ENCODE measurements at regions not wholly inside any gene's neighbourhood (a gene's known extent, or its start where the extent isn't known, plus 50 kb on each side); places are given as distances from the start of the nearest gene placed in this dataset.

- Histone ChIP-seq H3K27me3 (no peaks in the 10 kb centered on the region), H3K36me3 (no peaks in the 10 kb centered on the region), H3K4me1 (ENCODE audit: low read depth) (no peaks in the 10 kb centered on the region), H3K4me3 (no peak overlapping the region), H3K27ac (no peak overlapping the region), H3K9me3 (ENCODE audit: low read depth) (no peaks in the 10 kb centered on the region)
- peak in 1 of 2 donors; percentile 86 for DNase-seq (ENCODE audit: low read depth in 1 of 2, low spot score in 1 of 2)
- TF ChIP-seq CTCF (IDR thresholded peaks at IDR 0.05; ENCODE audit: low read depth, low read length), result peak; percentile 42
These were observed 108.7 kb upstream of the ITGB1 start for GRCh38 chr10:33066558-33067236.

- Histone ChIP-seq H3K27ac (no peak overlapping the region), H3K27me3 (no peaks in the 10 kb centered on the region), H3K36me3 (no peaks in the 10 kb centered on the region), H3K9me3 (ENCODE audit: low read depth) (no peaks in the 10 kb centered on the region), H3K4me1 (ENCODE audit: low read depth) (no peaks in the 10 kb centered on the region), H3K4me3 (no peak overlapping the region)
- no peak for DNase-seq (ENCODE audit: low read depth in 1 of 2, low spot score in 1 of 2)
- no peak for TF ChIP-seq CTCF (IDR thresholded peaks at IDR 0.05; ENCODE audit: low read depth, low read length)
These were observed 107.1 kb upstream of the ITGB1 start for GRCh38 chr10:33065111-33065510.

- Histone ChIP-seq H3K36me3 (no peaks in the 10 kb centered on the region), H3K4me3 (no peak overlapping the region), H3K27me3 (no peaks in the 10 kb centered on the region), H3K27ac (no peak overlapping the region), H3K4me1 (ENCODE audit: low read depth) (no peaks in the 10 kb centered on the region), H3K9me3 (ENCODE audit: low read depth) (no peaks in the 10 kb centered on the region)
- TF ChIP-seq CTCF (IDR thresholded peaks at IDR 0.05; ENCODE audit: low read depth, low read length), result no peak
- DNase-seq (ENCODE audit: low read depth in 1 of 2, low spot score in 1 of 2), result peak in 1 of 2 donors; percentile 84
These were observed 106.7 kb upstream of the ITGB1 start for GRCh38 chr10:33064706-33065105.

GRCh38 chr10:33057620-33058019 lies 99.6 kb upstream of the ITGB1 start:
- no peak overlapping the region for H3K27ac ChIP-seq
- no peaks in the 10 kb centered on the region for H3K36me3 ChIP-seq
- no peak overlapping the region for H3K4me3 ChIP-seq
- no peak for DNase-seq (ENCODE audit: low read depth in 1 of 2, low spot score in 1 of 2)
- TF ChIP-seq CTCF (IDR thresholded peaks at IDR 0.05; ENCODE audit: low read depth, low read length), result no peak
- no peaks in the 10 kb centered on the region for H3K4me1 ChIP-seq (ENCODE audit: low read depth)
- no peaks in the 10 kb centered on the region for H3K9me3 ChIP-seq (ENCODE audit: low read depth)
- H3K27me3 ChIP-seq, result no peaks in the 10 kb centered on the region

GRCh38 chr10:33056828-33057596 lies 99.0 kb upstream of the ITGB1 start:
- H3K4me1 ChIP-seq (ENCODE audit: low read depth), result no peaks in the 10 kb centered on the region
- DNase-seq (ENCODE audit: low read depth in 1 of 2, low spot score in 1 of 2), result no peak
- no peak overlapping the region for H3K27ac ChIP-seq
- TF ChIP-seq CTCF (IDR thresholded peaks at IDR 0.05; ENCODE audit: low read depth, low read length), result no peak
- H3K27me3 ChIP-seq, result no peaks in the 10 kb centered on the region
- no peaks in the 10 kb centered on the region for H3K9me3 ChIP-seq (ENCODE audit: low read depth)
- no peaks in the 10 kb centered on the region for H3K36me3 ChIP-seq
- no peak overlapping the region for H3K4me3 ChIP-seq

All from cardiac muscle cell (in vitro differentiated cells and primary cell).